NCI-H82 treated with DMSO at 0.1 percent for 48 hours (cell line): ENCODE measurements at regions not wholly inside any gene's neighbourhood (a gene's known extent, or its start where the extent isn't known, plus 50 kb on each side); places are given as distances from the start of the nearest gene placed in this dataset.

Experiments used
- DNase-seq: peaks from one replicate; lab custom pipeline; 2025; ENCODE audit not compliant: unreplicated experiment; lab: John Stamatoyannopoulos, UW

- DNase-seq, result no peak
Observed at GRCh38 chr17:68182940-68183551, 64.8 kb upstream of the AMZ2 start.

DNA sequence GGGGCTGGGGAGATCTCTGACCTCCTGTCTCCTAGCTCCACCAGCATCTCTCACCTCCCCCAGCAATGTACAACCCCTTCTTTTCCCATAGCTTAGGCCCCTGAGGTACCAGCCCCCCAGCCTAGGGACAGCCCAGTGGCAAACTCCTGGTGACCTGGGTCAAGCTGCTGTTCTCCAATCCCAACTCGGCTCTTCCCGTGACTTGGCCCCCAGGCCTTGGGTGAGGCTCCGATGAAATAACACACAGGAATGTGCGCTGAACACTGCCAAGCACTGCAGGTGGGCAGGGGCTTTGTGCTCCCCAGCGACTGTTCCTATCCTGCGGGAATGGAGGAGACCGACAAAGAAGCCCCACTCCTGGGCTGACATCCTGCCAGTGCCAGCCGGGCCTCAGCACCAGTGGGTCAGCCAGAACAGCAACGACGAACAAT, 63.7 kb upstream of the AMZ2 start:
- DNase-seq, result no peak

- no peak for DNase-seq
Observed at GRCh38 chr17:68184816-68185436, 62.9 kb upstream of the AMZ2 start.

- DNase-seq, result no peak
Observed at GRCh38 chr17:68185820-68186219, 62.0 kb upstream of the AMZ2 start.

GRCh38 chr17:68190495-68190894, 57.3 kb upstream of the AMZ2 start:
- no peak for DNase-seq

GRCh38 chr17:68195667-68196393, 52.0 kb upstream of the AMZ2 start:
- no peak for DNase-seq

DNA sequence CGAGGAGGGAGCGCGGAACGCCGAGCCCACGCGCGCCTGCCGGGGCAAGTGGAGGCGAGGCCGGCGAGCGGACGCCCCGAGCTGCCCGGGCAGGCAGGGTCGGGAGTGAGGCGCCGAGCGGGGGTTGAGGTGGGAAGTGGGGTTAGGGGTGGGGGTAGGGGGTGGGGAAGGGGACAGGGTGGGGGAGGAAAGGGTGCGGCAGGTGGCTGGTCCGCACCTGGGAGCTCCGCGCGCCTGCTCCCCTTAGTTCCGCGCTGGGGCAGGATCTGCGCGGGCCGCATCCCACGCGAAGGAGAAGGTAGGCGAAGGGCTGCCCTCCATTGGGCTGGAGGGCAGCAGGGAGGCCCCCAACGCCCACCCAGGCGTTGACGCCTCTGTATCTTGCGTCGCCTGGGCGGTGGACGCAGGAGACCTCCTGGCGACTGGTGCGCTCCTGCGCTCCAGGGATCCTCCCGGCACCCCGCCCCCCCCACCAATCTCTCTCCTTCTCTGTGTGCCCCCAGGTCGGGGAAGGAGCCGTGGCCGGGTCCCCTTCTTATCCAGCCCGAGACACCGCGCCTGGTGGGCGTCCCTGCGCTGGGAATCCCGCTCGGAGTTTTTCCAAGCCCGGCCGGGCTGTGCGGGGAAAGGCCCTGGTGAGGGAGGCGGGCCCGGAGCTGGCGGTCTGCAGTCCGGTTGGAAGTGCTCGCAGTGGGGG, 51.3 kb upstream of the AMZ2 start:
- DNase-seq, result no peak

- no peak for DNase-seq
Observed at GRCh38 chr17:68197091-68197996, 50.5 kb upstream of the AMZ2 start.

GRCh38 chr17:68197997-68198930, 49.6 kb upstream of the AMZ2 start:
- DNase-seq, result no peak
